Ectodermal cell (in vitro differentiated cells): ENCODE measurements at regions not wholly inside any gene's neighbourhood (a gene's known extent, or its start where the extent isn't known, plus 50 kb on each side); places are given as distances from the start of the nearest gene placed in this dataset.

ENCODE experiments used
- H3K27ac ChIP-seq: 2 replicates; pipeline ENCODE4 v1.7.0; 2013; ENCODE audit warnings: mild to moderate bottlenecking, low read depth, low read length; ENCODE audit not compliant: insufficient read depth, poor library complexity, severe bottlenecking
- H3K27me3 ChIP-seq: 2 replicates; pipeline ENCODE4 v1.7.0; 2013; ENCODE audit warnings: mild to moderate bottlenecking, low read length; ENCODE audit not compliant: insufficient read depth, control insufficient read depth, poor library complexity, severe bottlenecking
- H3K36me3 ChIP-seq: one replicate; pipeline ENCODE4 v1.7.0; 2013; ENCODE audit warnings: low read length; ENCODE audit not compliant: control insufficient read depth, insufficient read depth
- H3K4me1 ChIP-seq: one replicate; pipeline ENCODE4 v1.7.0; 2013; ENCODE audit warnings: low read length; ENCODE audit not compliant: control insufficient read depth, insufficient read depth
- H3K4me3 ChIP-seq: 2 replicates; pipeline ENCODE4 v1.7.0; 2013; ENCODE audit warnings: low read depth, low read length, control low read depth; ENCODE audit not compliant: insufficient read depth
- H3K9me3 ChIP-seq: 2 replicates; pipeline ENCODE4 v1.7.0; 2013; ENCODE audit warnings: mild to moderate bottlenecking, low read length, moderate library complexity; ENCODE audit not compliant: control insufficient read depth
- WGBS, 2 experiments: methylation state at CpG; one replicate each; pipeline ENCODE4 v1.1.7; 2013; ENCODE audit warnings: missing lambda C conversion rate in 2 of 2; 5-methylcytosine and 5-hydroxymethylcytosine counted together

DNA sequence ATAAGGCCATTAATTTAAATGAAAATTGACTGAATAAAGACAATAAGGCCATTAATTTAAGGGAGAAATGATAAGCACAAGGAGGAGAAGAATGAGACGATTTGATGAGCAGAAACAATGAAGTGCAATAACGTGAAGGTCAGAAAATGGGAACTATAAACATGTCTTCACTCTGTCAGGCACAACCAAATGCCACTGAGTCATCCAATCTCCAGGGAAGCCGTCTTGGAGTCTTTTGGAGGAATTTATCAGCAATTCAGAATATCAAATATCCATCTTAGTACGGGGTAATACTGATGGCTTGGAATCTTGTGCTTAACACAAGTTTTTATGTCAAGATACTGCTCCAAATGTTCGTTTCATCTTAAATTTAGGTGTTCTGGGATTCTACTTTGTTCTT lies 159.9 kb downstream of the CAPZA3 start:
- no peak overlapping the region for H3K4me3 ChIP-seq
- 91 to 93% methylated on average over 5 of the region's 5 CpGs for WGBS, 2 experiments
- no peaks in the 10 kb centered on the region for H3K9me3 ChIP-seq
- no peaks in the 10 kb centered on the region for H3K36me3 ChIP-seq
- no peak overlapping the region for H3K27ac ChIP-seq
- H3K27me3 ChIP-seq, result no peaks in the 10 kb centered on the region
- H3K4me1 ChIP-seq, result peaks cover 7% of the 10 kb centered on the region

DNA sequence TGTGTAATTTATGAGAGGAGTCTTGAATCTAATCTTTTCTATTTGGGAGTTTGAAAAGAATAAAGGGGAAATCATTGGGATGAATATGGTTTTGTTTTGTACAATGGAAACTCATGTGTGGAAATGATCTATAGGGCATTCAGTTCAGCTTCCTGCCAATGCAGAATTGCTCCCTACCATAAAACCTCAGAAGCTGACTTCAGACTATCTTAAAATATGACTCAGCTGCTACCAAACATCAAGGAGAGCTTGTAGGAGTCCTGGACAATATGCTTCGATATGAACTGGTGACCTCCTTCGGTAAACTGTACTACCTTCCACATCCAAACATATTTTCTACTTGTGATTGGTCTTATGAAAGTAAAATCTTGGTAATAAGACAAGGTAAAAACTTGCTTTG lies 160.6 kb downstream of the CAPZA3 start:
- H3K27ac ChIP-seq, result no peak overlapping the region
- no peak overlapping the region for H3K4me3 ChIP-seq
- WGBS, 2 experiments, result 80 to 90% methylated on average over 1 to 2 of the region's 2 CpGs
- H3K36me3 ChIP-seq, result no peaks in the 10 kb centered on the region
- no peaks in the 10 kb centered on the region for H3K9me3 ChIP-seq
- no peaks in the 10 kb centered on the region for H3K27me3 ChIP-seq
- H3K4me1 ChIP-seq, result peaks cover 7% of the 10 kb centered on the region

DNA sequence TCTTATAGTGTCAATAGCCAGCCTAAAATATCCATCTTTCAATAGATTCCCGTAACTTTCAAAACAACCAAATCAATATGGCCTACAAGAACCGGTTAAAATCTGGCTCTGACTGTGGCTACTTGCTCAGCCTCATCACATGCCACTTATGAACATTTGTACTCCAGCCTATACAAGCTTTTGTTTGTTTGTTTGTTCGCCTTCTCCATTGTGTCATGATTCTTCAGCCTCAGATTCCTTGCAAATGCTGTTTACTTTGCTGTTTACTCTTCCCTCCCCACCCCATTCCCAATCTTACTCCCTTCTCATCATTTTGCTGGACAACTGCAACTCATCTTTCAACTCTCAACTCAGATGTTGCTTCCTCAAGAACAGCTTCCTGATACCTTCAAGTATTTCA lies 161.2 kb downstream of the CAPZA3 start:
- Histone ChIP-seq H3K4me3 (no peak overlapping the region), H3K27ac (no peak overlapping the region), H3K36me3 (no peaks in the 10 kb centered on the region), H3K9me3 (no peaks in the 10 kb centered on the region), H3K4me1 (peaks cover 7% of the 10 kb centered on the region), H3K27me3 (no peaks in the 10 kb centered on the region)
- WGBS, 2 experiments, result 94% methylated on average over 3 of the region's 3 CpGs

DNA sequence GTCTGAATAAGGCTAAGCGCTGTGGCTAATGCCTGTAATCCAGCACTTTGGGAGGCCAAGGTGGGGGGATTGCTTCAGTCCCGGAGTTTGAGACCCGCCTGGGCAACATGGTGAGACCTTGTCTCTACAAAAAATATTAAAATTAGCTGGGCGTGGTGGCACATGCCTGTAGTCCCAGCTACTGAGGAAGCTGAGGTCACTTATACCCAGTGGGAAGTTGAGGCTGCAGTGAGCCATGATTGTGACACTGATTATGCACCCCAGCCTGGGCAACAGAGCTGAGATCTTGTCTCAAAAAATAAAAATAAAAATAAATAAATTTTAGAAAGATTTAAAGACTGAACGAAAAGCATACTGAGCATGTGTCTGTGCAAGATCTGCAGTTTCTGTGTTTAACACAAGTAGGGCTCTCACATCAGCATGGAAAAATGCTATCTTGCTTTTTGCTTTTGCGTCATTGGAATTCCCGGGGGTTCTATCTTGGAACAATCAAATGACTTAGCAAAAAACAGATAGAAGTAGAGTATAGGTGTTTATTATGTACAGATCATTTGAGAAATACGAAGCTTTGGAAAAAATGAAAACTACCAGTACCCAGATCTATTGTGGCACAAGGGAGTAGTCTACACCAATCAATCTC lies 161.9 kb downstream of the CAPZA3 start:
- Histone ChIP-seq H3K36me3 (no peaks in the 10 kb centered on the region), H3K27ac (no peak overlapping the region), H3K27me3 (no peaks in the 10 kb centered on the region), H3K4me3 (no peak overlapping the region), H3K9me3 (no peaks in the 10 kb centered on the region), H3K4me1 (peaks cover 7% of the 10 kb centered on the region)
- 93 to 94% methylated on average over 8 of the region's 8 CpGs for WGBS, 2 experiments

- Histone ChIP-seq H3K36me3 (no peaks in the 10 kb centered on the region), H3K27me3 (no peaks in the 10 kb centered on the region), H3K27ac (no peak overlapping the region), H3K4me1 (no peaks in the 10 kb centered on the region), H3K9me3 (no peaks in the 10 kb centered on the region), H3K4me3 (no peak overlapping the region)
- 74 to 83% methylated on average over 2 of the region's 2 CpGs for WGBS, 2 experiments
These were observed 167.2 kb downstream of the CAPZA3 start for GRCh38 chr12:18905134-18905533.

- no peaks in the 10 kb centered on the region for H3K27me3 ChIP-seq
These were observed 168.5 kb downstream of the CAPZA3 start for GRCh38 chr12:18906395-18906794.

GRCh38 chr12:18907127-18907526 lies 169.2 kb downstream of the CAPZA3 start:
- Histone ChIP-seq H3K27ac (no peak overlapping the region), H3K4me1 (no peaks in the 10 kb centered on the region), H3K4me3 (no peak overlapping the region), H3K9me3 (no peaks in the 10 kb centered on the region), H3K36me3 (no peaks in the 10 kb centered on the region), H3K27me3 (no peaks in the 10 kb centered on the region)
- 95 to 96% methylated on average over 5 of the region's 5 CpGs for WGBS, 2 experiments

More at GRCh38 chr12:18906395-18906794, 168.5 kb downstream of the CAPZA3 start:
- Histone ChIP-seq H3K4me3 (no peak overlapping the region), H3K36me3 (no peaks in the 10 kb centered on the region), H3K27ac (no peak overlapping the region), H3K9me3 (no peaks in the 10 kb centered on the region), H3K4me1 (no peaks in the 10 kb centered on the region)
- WGBS, 2 experiments, result 50% methylated on average over 1 of the region's 1 CpG; no CpG with 5 or more reads in 1 of the 2 experiments

DNA sequence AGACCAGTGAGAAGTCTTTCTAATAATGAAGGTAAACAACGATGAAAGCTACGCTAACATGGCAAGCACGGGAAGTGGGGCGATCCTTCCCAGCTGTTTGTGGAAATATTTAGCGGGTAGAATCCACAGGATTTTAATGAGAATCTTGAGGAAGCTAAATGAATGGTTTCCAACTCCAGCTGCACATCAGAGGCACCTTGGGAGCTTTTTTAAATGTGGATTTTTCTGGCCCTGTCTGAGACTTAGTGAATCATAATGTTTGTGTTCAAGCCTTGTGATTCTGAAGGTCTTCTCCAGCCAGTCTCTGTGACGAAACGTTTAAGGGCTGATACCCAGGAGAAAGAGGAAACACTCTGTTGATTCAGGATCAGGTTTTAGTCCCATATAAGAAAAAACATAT lies 169.8 kb downstream of the CAPZA3 start:
- 90% methylated on average over 6 to 7 of the region's 7 CpGs for WGBS, 2 experiments
- no peak overlapping the region for H3K27ac ChIP-seq
- H3K4me1 ChIP-seq, result no peaks in the 10 kb centered on the region
- no peaks in the 10 kb centered on the region for H3K9me3 ChIP-seq
- H3K36me3 ChIP-seq, result no peaks in the 10 kb centered on the region
- H3K4me3 ChIP-seq, result no peak overlapping the region
- no peaks in the 10 kb centered on the region for H3K27me3 ChIP-seq

- H3K27me3 ChIP-seq, result no peaks in the 10 kb centered on the region
- H3K9me3 ChIP-seq, result no peaks in the 10 kb centered on the region
- 88 to 90% methylated on average over 4 of the region's 4 CpGs for WGBS, 2 experiments
- no peak overlapping the region for H3K4me3 ChIP-seq
- H3K27ac ChIP-seq, result no peak overlapping the region
- no peaks in the 10 kb centered on the region for H3K4me1 ChIP-seq
- no peaks in the 10 kb centered on the region for H3K36me3 ChIP-seq
These were observed 170.3 kb downstream of the CAPZA3 start for GRCh38 chr12:18908191-18908590.

DNA sequence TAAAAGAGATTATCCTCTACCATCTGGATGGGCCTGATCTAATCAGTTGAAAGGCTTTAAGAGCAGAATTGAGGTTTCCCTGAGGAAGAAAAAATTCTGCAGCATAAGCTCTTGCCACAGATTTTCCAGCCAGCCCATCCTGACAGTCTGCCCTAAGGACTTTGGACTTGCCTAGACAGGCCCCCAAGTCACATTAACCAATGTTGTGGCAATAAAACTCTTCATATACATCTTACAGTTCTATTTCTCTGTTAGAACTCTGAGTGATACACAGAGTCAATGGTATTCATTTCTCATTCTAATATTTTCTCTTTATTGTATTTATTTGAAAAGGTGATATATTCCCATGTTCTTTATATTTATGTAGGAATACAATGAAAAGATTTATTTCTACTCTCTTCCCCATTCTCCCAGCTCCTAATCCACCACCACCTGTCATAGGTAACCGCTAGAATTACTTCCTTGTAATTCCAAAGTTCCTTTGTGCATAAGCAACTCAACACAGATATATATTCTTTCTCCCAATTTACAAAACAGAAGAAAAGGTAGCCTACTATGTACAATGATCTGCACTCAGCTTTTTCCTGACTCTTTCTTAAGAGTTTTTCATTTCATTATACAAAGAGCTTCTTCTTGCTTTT lies 182.1 kb downstream of the CAPZA3 start:
- Histone ChIP-seq H3K27ac (no peak overlapping the region), H3K36me3 (no peaks in the 10 kb centered on the region), H3K4me1 (no peaks in the 10 kb centered on the region), H3K9me3 (no peaks in the 10 kb centered on the region), H3K27me3 (no peaks in the 10 kb centered on the region), H3K4me3 (no peak overlapping the region)
- 92 to 94% methylated on average over 1 of the region's 1 CpG for WGBS, 2 experiments
